HEK293 (cell line): ENCODE measurements at regions not wholly inside any gene's neighbourhood (a gene's known extent, or its start where the extent isn't known, plus 50 kb on each side); places are given as distances from the start of the nearest gene placed in this dataset.

Experiments used
- CTCF ChIP-seq: fragments of 450-650 bp; formaldehyde crosslinking; IDR thresholded peaks from 2 replicates; pipeline ENCODE4 v1.5.1; 2016; ENCODE audit warnings: missing biosample characterization, missing genetic modification characterization
- ZFP3 ChIP-seq: fragments of 450-650 bp; formaldehyde crosslinking; IDR thresholded peaks from 2 replicates; pipeline ENCODE4 v1.5.1; 2016; ENCODE audit warnings: low read depth, missing biosample characterization, missing genetic modification characterization
- ZNF521 ChIP-seq: fragments of 450-650 bp; formaldehyde crosslinking; IDR thresholded peaks from 2 replicates; pipeline ENCODE4 v1.5.1; 2017; ENCODE audit warnings: missing biosample characterization, mild to moderate bottlenecking, missing genetic modification characterization

GRCh38 chr1:181953596-181953995 lies 107.9 kb downstream of the ZNF648 start:
- TF ChIP-seq CTCF (tag by site-specific recombination) (no peak), ZNF521 (no peak), ZFP3 (no peak)
